ENCODE measurements at regions not wholly inside any gene's neighbourhood (a gene's known extent, or its start where the extent isn't known, plus 50 kb on each side); places are given as distances from the start of the nearest gene placed in this dataset.

- Histone ChIP-seq H3K27me3 (ENCODE audit: insufficient read depth, poor library complexity, severe bottlenecking) (no peaks in the 10 kb centered on the region), H3K4me3 (replicated peaks; ENCODE audit: insufficient read depth, low read length) (no peak overlapping the region), H3K27ac (replicated peaks) (peak overlapping the region; percentile 29)
- TF ChIP-seq CTCF (IDR thresholded peaks at IDR 0.05; ENCODE audit: insufficient read depth, low read length), result no peak
- no peak for TF ChIP-seq POLR2AphosphoS5 (IDR thresholded peaks at IDR 0.05; ENCODE audit: low read depth)
- no peak for TF ChIP-seq REST (IDR thresholded peaks at IDR 0.05; ENCODE audit: insufficient replicate concordance, low read depth)
- TF ChIP-seq SPI1 (IDR thresholded peaks at IDR 0.05; ENCODE audit: borderline replicate concordance, low read depth), result peak; percentile 92
- 0 out of 2 replicates have a peak, but pooled peaks have one; percentile 14 for TF ChIP-seq GABPA (IDR thresholded peaks at IDR 0.05; ENCODE audit: low read depth)
- peak in 1 of 2 experiments; percentile 71 for DNase-seq (ENCODE audit: low read depth in 1 of 2, low spot score in 1 of 2)
Measured at GRCh38 chr2:161077367-161078210, 82.6 kb upstream of the TANK start.

GRCh38 chr2:161078211-161078539, 82.1 kb upstream of the TANK start:
- DNase-seq (ENCODE audit: low read depth in 1 of 2, low spot score in 1 of 2), result no peak
- Histone ChIP-seq H3K27me3 (ENCODE audit: insufficient read depth, poor library complexity, severe bottlenecking) (no peaks in the 10 kb centered on the region), H3K27ac (replicated peaks) (peak overlapping the region; percentile 29), H3K4me3 (replicated peaks; ENCODE audit: insufficient read depth, low read length) (no peak overlapping the region)
- TF ChIP-seq GABPA (IDR thresholded peaks at IDR 0.05; ENCODE audit: low read depth) (no peak), POLR2AphosphoS5 (IDR thresholded peaks at IDR 0.05; ENCODE audit: low read depth) (no peak), SPI1 (IDR thresholded peaks at IDR 0.05; ENCODE audit: borderline replicate concordance, low read depth) (no peak), CTCF (IDR thresholded peaks at IDR 0.05; ENCODE audit: insufficient read depth, low read length) (no peak), REST (IDR thresholded peaks at IDR 0.05; ENCODE audit: insufficient replicate concordance, low read depth) (no peak)

- Histone ChIP-seq H3K27me3 (ENCODE audit: insufficient read depth, poor library complexity, severe bottlenecking) (no peaks in the 10 kb centered on the region), H3K4me3 (replicated peaks; ENCODE audit: insufficient read depth, low read length) (no peak overlapping the region), H3K27ac (replicated peaks) (no peak overlapping the region)
- DNase-seq (ENCODE audit: low read depth in 1 of 2, low spot score in 1 of 2), result no peak
- TF ChIP-seq POLR2AphosphoS5 (IDR thresholded peaks at IDR 0.05; ENCODE audit: low read depth) (no peak), GABPA (IDR thresholded peaks at IDR 0.05; ENCODE audit: low read depth) (no peak), CTCF (IDR thresholded peaks at IDR 0.05; ENCODE audit: insufficient read depth, low read length) (no peak), SPI1 (IDR thresholded peaks at IDR 0.05; ENCODE audit: borderline replicate concordance, low read depth) (no peak), REST (IDR thresholded peaks at IDR 0.05; ENCODE audit: insufficient replicate concordance, low read depth) (no peak)
Measured at GRCh38 chr2:161085149-161085548, 75.1 kb upstream of the TANK start.
